ENCODE measurements at regions not wholly inside any gene's neighbourhood (a gene's known extent, or its start where the extent isn't known, plus 50 kb on each side); places are given as distances from the start of the nearest gene placed in this dataset.

DNA sequence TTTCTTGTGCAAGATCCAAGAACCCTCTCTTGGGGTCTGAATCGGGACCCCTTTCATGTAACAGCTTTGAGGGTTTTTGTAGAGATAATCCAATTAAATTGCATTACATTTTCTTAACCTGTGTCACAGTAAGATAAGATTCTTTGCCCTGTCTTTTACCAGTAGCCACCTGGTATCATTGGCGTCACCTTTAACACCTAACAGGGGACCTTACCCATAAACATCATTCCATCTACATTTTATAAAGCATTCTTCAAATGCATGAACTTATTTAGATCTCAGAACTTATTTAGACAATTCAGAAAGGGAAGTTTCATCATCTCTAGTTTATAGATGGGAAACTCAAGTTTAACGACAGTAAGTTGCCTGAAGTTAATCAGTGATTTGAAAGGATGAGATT lies 106.4 kb upstream of the KLF6 start:
- no peak for ATAC-seq (replicated peaks)
- H3K27ac Mint-ChIP-seq, result peak overlapping the region; percentile 89
- peaks cover 49% of the 10 kb centered on the region for H3K4me1 Mint-ChIP-seq
- no peaks in the 10 kb centered on the region for H3K9me3 Mint-ChIP-seq
- H3K36me3 Mint-ChIP-seq (ENCODE audit: low read depth), result peaks cover 7% of the 10 kb centered on the region
- H3K4me3 Mint-ChIP-seq, result no peak overlapping the region
- H3K27me3 Mint-ChIP-seq, result no peaks in the 10 kb centered on the region

DNA sequence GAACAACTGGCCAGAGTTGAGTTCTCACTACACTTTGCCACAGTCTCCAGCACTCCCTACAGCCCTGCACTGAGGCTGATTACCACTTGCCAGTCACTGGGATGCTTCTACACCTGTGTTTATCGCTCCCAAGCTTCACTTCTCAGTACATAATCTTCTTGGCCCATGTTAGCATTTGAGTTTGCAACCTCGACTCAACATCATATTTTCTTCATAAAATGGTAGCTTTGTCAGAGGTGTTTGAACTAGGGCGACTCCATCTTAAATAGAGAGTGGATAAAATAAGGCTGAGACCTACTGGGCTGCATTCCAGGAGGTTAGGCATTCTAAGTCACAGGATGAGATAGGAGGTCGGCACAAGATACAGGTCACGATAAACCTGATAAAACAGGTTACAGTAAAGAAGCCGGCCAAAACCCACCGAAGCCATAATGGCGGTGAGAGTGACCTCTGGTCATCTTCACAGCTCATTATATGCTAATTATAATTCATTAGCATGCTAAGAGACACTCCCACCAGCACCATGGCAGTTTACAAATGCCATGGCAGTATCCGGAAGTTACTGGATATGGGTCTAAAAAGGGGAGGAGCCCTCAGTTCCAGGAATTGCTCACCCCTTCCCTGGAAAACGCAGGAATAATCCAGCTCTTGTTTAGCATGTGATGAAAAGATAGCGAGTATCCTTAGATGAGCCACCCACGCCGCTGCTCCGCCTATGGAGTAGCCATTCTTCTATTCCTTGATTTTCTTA lies 105.8 kb upstream of the KLF6 start:
- H3K4me3 Mint-ChIP-seq, result peak overlapping the region; percentile 48
- H3K9me3 Mint-ChIP-seq, result no peaks in the 10 kb centered on the region
- H3K27me3 Mint-ChIP-seq, result no peaks in the 10 kb centered on the region
- ATAC-seq (replicated peaks), result no peak
- peaks cover 52% of the 10 kb centered on the region for H3K4me1 Mint-ChIP-seq
- peak overlapping the region; percentile 89 for H3K27ac Mint-ChIP-seq
- peaks cover 7% of the 10 kb centered on the region for H3K36me3 Mint-ChIP-seq (ENCODE audit: low read depth)

DNA sequence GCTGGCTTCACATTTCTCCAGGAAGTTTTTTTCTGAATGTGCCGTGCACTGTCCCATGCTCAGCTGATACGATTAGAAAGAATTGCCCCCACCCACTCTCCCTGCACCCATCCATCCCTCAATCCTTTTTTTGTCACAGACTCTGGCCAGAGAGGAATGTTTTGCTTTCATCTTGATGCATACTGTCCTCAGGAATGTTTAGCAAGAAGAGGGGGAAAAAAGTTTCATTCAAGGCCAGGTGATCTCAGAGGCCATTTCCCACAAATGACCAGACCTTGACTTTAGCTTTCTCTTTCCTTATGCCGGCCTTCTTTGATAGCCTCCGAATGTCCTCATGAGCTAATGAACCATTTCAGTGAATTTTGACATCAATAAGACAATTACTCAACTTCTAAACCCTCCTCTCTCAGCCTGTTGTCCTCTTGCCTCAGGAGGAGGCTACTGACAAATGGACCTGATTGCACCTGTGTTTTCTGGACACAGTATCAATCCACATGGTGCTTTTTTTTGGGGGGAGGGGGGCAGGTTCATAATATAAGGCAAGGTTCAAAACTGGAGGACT lies 105.0 kb upstream of the KLF6 start:
- H3K4me3 Mint-ChIP-seq, result peak overlapping the region; percentile 48
- H3K4me1 Mint-ChIP-seq, result peaks cover 53% of the 10 kb centered on the region
- no peak for ATAC-seq (replicated peaks)
- H3K9me3 Mint-ChIP-seq, result no peaks in the 10 kb centered on the region
- H3K27ac Mint-ChIP-seq, result peak overlapping the region; percentile 78
- H3K27me3 Mint-ChIP-seq, result no peaks in the 10 kb centered on the region
- H3K36me3 Mint-ChIP-seq (ENCODE audit: low read depth), result peaks cover 7% of the 10 kb centered on the region

DNA sequence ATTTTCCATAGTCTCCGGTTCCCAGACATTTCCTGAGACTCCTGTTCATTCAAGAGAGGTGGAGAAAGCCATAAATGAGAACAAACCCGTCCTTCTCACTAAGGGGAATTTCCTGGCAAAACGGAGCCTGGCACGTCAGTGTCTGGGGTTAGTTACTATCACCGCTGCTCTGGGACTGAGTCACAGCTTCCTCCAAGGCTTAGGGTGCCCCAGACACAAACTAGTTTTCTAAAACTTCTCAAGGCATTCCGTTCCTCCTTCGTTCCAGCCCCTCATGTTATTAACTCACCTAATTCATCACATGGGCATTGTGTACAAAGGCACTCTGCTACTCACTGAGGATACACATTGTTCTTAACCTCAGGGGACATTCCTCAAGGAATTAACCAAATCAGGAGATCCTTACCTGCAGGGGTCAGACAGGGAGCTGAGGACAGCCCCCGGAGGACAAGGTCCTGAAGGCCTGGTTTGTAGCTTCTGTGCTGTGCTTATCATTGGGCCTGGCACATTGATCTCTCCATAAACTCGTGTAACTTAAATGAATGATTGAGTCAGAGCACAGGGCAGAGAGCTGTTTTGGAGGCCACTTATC lies 103.0 kb upstream of the KLF6 start:
- peak; percentile 84 for ATAC-seq (replicated peaks)
- Mint-ChIP-seq H3K9me3 (no peaks in the 10 kb centered on the region), H3K27me3 (no peaks in the 10 kb centered on the region), H3K36me3 (ENCODE audit: low read depth) (peaks cover 7% of the 10 kb centered on the region), H3K27ac (peak overlapping the region; percentile 100), H3K4me3 (peak overlapping the region; percentile 90), H3K4me1 (peaks cover 54% of the 10 kb centered on the region)

DNA sequence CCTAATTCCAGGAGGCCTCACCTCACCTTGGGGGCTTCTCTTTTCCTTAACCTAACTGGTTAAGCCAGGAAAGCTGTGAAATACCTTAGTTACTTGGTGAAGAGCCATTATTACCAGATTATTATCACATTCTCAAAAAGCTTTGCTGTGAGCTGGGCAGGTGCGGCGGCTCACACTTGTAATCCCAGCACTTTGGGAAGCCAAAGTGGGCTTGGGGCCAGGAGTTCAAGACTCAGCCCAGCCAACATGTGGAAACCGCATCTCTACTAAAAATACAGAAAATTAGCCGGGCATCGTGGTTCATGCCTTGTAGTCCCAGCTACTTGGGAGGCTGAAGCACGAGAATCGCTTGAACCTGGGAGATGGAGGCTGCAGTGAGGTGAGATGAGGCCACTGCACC lies 102.4 kb upstream of the KLF6 start:
- H3K36me3 Mint-ChIP-seq (ENCODE audit: low read depth), result peaks cover 7% of the 10 kb centered on the region
- ATAC-seq (replicated peaks), result peak; percentile 27
- peak overlapping the region; percentile 100 for H3K27ac Mint-ChIP-seq
- peak overlapping the region; percentile 90 for H3K4me3 Mint-ChIP-seq
- H3K9me3 Mint-ChIP-seq, result no peaks in the 10 kb centered on the region
- no peaks in the 10 kb centered on the region for H3K27me3 Mint-ChIP-seq
- H3K4me1 Mint-ChIP-seq, result peaks cover 48% of the 10 kb centered on the region

DNA sequence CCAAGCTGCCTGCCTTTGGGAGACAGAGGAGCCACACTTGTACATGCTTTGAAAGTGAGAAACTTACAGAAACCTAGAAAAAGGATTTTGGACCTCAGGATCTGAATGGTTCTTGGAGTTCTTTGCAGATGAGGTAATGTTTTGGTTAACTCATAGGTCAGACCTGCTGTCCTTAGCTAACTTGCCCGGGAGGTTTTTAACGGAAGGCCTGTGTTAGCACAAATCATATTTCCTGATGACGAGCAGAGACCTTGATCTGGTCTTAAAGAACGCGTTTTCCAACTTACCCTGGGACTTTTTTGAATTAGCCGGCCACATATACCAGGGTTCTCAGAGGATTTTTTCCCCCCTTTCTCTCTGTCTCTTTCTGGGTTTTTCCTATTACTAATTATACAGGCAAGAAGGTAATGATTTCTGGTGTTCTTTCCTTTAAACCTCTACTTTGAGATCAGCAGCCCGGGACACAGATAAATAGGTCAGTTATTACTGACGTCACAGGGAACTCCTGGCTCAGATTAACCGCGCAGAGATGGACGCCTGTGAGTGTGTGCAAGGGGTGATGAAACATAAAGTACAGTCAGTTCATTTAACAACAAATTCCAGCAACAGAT lies 101.7 kb upstream of the KLF6 start:
- Mint-ChIP-seq H3K27me3 (no peaks in the 10 kb centered on the region), H3K4me3 (peak overlapping the region; percentile 90), H3K9me3 (no peaks in the 10 kb centered on the region), H3K4me1 (peaks cover 47% of the 10 kb centered on the region), H3K36me3 (ENCODE audit: low read depth) (peaks cover 7% of the 10 kb centered on the region), H3K27ac (peak overlapping the region; percentile 100)
- peak; percentile 67 for ATAC-seq (replicated peaks)

DNA sequence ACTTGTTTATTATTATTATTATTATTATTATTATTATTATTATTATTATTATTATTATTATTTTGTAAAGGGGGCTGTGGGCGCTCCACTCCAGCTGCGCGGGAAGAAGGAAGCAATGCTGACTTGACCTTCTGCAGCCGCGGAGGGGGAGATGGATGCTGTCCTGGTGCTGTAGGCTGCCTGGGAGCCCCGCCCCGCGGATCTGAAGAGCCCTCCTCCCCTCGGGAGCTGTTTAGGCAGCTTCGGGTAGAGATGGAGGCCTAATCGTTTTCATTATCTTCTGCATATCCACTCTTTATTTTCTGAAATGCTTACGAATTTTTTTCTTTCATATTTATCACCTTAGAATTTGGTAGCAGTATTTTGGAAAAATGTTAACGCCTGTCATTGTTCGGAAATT lies 101.2 kb upstream of the KLF6 start:
- ATAC-seq (replicated peaks), result no peak
- Mint-ChIP-seq H3K4me1 (peaks cover 49% of the 10 kb centered on the region), H3K9me3 (no peaks in the 10 kb centered on the region), H3K27me3 (no peaks in the 10 kb centered on the region), H3K36me3 (ENCODE audit: low read depth) (peaks cover 7% of the 10 kb centered on the region), H3K4me3 (peak overlapping the region; percentile 90), H3K27ac (peak overlapping the region; percentile 100)

DNA sequence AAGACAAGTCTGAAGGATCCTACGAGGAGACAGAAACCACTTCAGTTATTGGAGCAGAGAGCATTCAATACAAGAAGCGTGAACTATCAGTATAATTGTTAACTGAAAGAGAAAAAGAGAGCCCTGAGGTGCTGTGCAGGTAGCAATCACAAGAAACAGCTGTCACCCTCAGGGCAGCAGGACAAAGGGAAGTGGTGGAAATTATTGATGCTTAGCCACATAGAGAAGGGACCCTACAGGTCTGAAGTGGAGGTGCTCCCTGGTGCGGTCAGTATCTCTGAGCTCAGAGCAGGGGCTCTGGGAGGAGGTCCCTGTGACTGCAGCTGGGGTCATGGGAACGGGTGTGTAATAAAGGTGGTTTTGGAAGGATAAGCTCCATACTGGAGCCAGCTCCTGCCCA lies 97.8 kb upstream of the KLF6 start:
- Mint-ChIP-seq H3K27me3 (no peaks in the 10 kb centered on the region), H3K36me3 (ENCODE audit: low read depth) (peaks cover 7% of the 10 kb centered on the region), H3K4me3 (no peak overlapping the region), H3K27ac (peak overlapping the region; percentile 37), H3K9me3 (no peaks in the 10 kb centered on the region), H3K4me1 (peaks cover 51% of the 10 kb centered on the region)
- no peak for ATAC-seq (replicated peaks)

DNA sequence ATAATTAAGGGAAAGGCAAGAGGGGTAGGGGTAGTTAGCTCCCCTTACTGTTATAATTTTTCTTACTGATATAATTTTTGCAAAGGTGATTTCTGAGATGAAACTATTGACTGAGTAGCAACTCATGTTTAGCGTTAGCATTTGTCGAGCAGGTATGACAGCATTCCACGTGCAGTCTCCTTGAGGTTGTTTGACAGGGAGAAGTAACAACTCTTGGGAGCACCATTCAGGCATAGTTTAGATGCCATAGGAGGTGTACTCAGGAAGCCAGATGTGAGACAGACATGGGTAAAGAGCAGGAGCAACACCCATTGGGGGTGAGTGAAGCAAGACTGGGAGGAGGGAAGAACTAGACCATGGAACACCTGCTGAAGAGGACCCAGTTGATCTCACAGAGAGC lies 96.6 kb upstream of the KLF6 start:
- Mint-ChIP-seq H3K9me3 (no peaks in the 10 kb centered on the region), H3K27me3 (no peaks in the 10 kb centered on the region), H3K4me1 (peaks cover 53% of the 10 kb centered on the region)

DNA sequence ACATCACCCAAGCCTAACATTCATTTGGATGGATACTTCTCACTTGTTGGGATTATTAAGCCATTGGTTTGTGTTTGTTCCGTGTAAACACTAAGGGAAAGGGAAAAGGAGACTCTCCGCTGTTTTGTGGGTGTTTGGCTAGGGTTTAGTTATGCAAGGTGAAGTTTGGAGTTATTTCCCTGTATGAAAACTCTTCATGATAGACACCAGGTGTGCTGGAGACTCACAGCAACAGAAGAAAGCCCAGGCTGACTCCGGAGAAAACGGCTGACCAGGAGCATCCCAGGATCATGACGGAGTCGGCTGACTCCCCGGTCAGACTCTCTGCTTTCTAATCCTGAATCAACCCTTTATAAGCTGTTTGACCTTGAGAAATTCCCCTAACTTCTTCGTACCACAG lies 94.1 kb upstream of the KLF6 start:
- Mint-ChIP-seq H3K36me3 (ENCODE audit: low read depth) (peaks cover 6% of the 10 kb centered on the region), H3K9me3 (no peaks in the 10 kb centered on the region), H3K4me3 (peak overlapping the region; percentile 53), H3K27me3 (no peaks in the 10 kb centered on the region), H3K27ac (peak overlapping the region; percentile 55), H3K4me1 (peaks cover 54% of the 10 kb centered on the region)
- no peak for ATAC-seq (replicated peaks)

More for the DNA sequence above, 96.6 kb upstream of the KLF6 start:
- Mint-ChIP-seq H3K36me3 (ENCODE audit: low read depth) (peaks cover 2% of the 10 kb centered on the region), H3K4me3 (no peak overlapping the region), H3K27ac (peak overlapping the region; percentile 37)
- no peak for ATAC-seq (replicated peaks)

DNA sequence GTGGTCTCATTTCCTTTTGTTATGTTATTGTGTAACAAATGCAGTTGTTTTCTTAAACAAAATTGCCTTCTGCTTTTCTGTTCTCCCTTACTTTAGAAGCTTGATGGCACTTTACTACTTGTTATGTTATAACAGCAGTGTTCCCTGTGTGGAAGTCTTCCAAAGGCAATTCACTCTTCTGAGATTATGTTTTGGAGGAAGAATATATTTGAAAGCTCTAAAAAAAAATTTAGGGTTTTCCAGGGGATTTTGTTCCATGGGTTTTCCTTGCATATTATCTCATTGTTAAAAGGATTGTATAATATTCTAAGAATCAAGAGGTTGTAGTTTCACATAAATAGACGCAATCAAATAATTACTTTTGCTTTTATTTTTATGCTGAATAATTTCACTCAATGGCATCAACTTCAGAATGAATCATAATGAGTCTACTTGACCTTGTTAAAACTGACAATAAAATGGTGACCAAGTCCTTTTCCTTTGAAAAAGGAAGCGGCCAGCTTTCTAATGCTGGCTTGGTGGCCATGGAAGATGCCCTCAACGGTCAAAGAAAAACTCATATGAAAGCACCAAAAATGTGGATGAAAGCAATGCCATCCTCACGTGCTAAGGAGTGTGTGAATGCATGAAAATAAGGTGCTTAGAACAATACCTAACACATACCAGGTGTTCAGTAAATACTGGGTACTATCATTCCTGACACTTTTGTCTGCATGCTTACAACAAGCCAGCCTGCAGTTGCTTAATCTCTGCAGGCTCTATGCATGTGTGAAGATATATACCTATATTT lies 92.4 kb upstream of the KLF6 start:
- H3K36me3 Mint-ChIP-seq (ENCODE audit: low read depth), result peaks cover 13% of the 10 kb centered on the region
- peak overlapping the region; percentile 83 for H3K4me3 Mint-ChIP-seq
- H3K4me1 Mint-ChIP-seq, result peaks cover 65% of the 10 kb centered on the region
- H3K9me3 Mint-ChIP-seq, result no peaks in the 10 kb centered on the region
- peak overlapping the region; percentile 98 for H3K27ac Mint-ChIP-seq
- no peaks in the 10 kb centered on the region for H3K27me3 Mint-ChIP-seq
- ATAC-seq (replicated peaks), result no peak

DNA sequence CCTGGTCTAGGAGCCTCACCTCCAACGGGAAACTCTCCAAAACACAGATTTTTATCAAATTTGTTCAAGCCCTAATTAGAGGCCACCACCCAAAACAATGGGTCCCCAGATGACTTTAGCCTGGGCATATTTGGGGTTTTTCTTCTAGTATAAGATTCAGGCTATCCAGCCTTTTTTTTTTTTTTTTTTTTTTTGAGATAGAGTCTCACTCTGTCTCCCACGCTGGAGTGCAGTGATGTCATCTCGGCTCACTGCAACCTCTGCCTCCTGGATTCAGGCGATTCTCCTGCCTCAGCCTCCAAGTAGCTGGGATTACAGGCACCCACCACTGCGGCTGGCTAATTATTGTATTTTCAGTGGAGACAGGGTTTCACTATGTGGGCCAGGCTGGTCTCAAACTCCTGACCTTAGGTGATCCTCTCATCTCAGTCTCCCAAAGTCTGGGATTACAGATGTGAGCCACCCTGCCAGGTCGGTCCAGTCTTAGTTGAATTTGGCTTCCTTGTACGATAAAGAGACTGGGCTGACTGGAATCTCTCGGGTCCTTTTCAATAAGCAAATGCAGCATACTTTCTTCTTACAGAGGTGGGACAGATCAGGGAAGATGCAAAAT lies 91.4 kb upstream of the KLF6 start:
- H3K27ac Mint-ChIP-seq, result peak overlapping the region; percentile 98
- no peak for ATAC-seq (replicated peaks)
- no peaks in the 10 kb centered on the region for H3K27me3 Mint-ChIP-seq
- peak overlapping the region; percentile 83 for H3K4me3 Mint-ChIP-seq
- H3K9me3 Mint-ChIP-seq, result no peaks in the 10 kb centered on the region
- H3K36me3 Mint-ChIP-seq (ENCODE audit: low read depth), result peaks cover 13% of the 10 kb centered on the region
- peaks cover 66% of the 10 kb centered on the region for H3K4me1 Mint-ChIP-seq

DNA sequence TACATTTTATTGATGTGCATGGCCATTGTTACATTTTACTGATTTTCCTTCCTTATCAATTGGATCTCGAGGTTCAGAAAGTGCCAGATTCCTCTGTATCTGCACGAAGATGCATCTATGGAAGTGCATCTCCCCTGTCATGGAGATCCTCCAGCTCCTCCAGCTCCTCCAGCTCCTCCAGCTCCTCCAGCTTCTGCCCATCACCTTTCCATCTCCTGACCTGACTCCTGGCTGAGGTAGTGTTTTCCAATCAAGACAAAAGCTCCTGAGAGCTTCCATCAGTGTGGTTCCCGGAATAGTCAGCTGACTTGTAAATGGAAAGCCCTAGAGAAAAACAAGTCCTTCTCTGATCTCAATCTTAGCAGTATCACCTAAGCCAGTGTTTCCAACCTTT lies 90.8 kb upstream of the KLF6 start:
- no peak for ATAC-seq (replicated peaks)
- H3K36me3 Mint-ChIP-seq (ENCODE audit: low read depth), result peaks cover 13% of the 10 kb centered on the region
- H3K27ac Mint-ChIP-seq, result peak overlapping the region; percentile 98
- no peaks in the 10 kb centered on the region for H3K9me3 Mint-ChIP-seq
- H3K4me1 Mint-ChIP-seq, result peaks cover 68% of the 10 kb centered on the region
- H3K4me3 Mint-ChIP-seq, result peak overlapping the region; percentile 83
- H3K27me3 Mint-ChIP-seq, result no peaks in the 10 kb centered on the region

All from activated T-helper 17 cell treated with anti-CD3 and anti-CD28 coated beads, Interleukin-2, amount 50 U/mL, for 72 hours (primary cell).